ENCODE measurements at regions not wholly inside any gene's neighbourhood (a gene's known extent, or its start where the extent isn't known, plus 50 kb on each side); places are given as distances from the start of the nearest gene placed in this dataset.

GRCh38 chr9:79255651-79256260 is 316.0 kb upstream of the TLE4 start:
- Histone ChIP-seq H2BK15ac (ENCODE audit: low read depth, poor library complexity, severe bottlenecking) (no peak overlapping the region), H2BK12ac (ENCODE audit: low read length in 2 of 2) (no peak overlapping the region), H3K27ac (ENCODE audit: low read length, poor library complexity, severe bottlenecking) (no peak overlapping the region), H4K8ac (ENCODE audit: low read length) (no peak overlapping the region), H3K4me3 (ENCODE audit: insufficient read depth in 1 of 2, low read depth in 1 of 2, low read length in 2 of 2) (no peak overlapping the region), H2BK5ac (ENCODE audit: low read depth, low read length, poor library complexity, severe bottlenecking) (no peak overlapping the region), H2BK120ac (ENCODE audit: low read depth, low read length) (no peak overlapping the region), H3K4me2 (ENCODE audit: low read length, poor library complexity, severe bottlenecking) (no peak overlapping the region), H3K27me3 (ENCODE audit: control insufficient read depth in 1 of 2, insufficient read depth in 1 of 2, low read length in 2 of 2) (peaks cover 64 to 69% of the 10 kb centered on the region in 2 experiments), H4K91ac (ENCODE audit: low read length) (no peak overlapping the region), H3K14ac (ENCODE audit: low read length in 2 of 2) (no peak overlapping the region), H2AK5ac (ENCODE audit: low read length, severe bottlenecking) (no peak overlapping the region), H3K4ac (ENCODE audit: low read depth in 1 of 2, low read length in 2 of 2) (no peak overlapping the region), H3K9ac (ENCODE audit: low read length) (no peak overlapping the region), H2AFZ (ENCODE audit: low read depth, low read length) (no peak overlapping the region), H3K23ac (ENCODE audit: low read length in 2 of 2) (no peak overlapping the region), H3K36me3 (ENCODE audit: control insufficient read depth in 1 of 2, insufficient read depth in 2 of 2, low read depth in 1 of 2, low read length in 2 of 2) (no peaks in the 10 kb centered on the region), H3K4me1 (ENCODE audit: control insufficient read depth, insufficient read depth, low read depth, low read length) (peaks cover 8% of the 10 kb centered on the region), H3K18ac (ENCODE audit: low read depth in 1 of 2, low read length in 2 of 2) (no peak overlapping the region), H3K9me3 (ENCODE audit: control insufficient read depth, low read length) (peaks cover 5% of the 10 kb centered on the region), H3K79me1 (replicated peaks; ENCODE audit: low read length, poor library complexity, severe bottlenecking) (no peaks in the 10 kb centered on the region)
- DNase-seq: no peak
- 78% methylated on average over 8 of the region's 10 CpGs for WGBS

DNA sequence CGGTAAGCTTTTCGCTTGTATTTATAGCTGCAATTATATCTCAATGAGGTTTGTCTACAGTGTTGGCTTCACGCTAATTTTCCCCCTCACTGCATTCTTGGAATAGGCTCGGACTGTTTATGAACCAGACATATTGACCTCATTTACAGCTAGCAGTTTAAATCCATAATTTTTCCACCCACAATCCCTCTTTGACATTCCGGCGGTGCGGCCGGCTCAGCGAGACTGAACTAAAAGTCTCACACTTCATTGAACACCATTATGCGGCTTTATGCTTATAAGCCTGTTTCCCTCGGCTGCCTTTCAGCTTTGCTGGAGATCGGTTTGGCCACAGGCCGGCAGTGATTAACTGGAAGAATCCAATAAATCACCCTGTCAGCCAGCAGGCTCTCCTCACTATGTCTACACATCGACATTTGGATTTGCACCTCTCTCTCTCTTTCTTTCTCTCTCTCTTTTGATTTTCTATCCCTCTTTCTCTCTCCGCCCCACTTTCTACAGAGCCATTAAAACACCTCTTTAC is 315.0 kb upstream of the TLE4 start:
- peak overlapping the region in 1 of 2 experiments; percentile 41 for H3K4me3 ChIP-seq (ENCODE audit: insufficient read depth in 1 of 2, low read depth in 1 of 2, low read length in 2 of 2)
- peaks cover 8% of the 10 kb centered on the region for H3K4me1 ChIP-seq (ENCODE audit: control insufficient read depth, insufficient read depth, low read depth, low read length)
- H3K79me1 ChIP-seq (replicated peaks; ENCODE audit: low read length, poor library complexity, severe bottlenecking): no peaks in the 10 kb centered on the region
- H2BK15ac ChIP-seq (ENCODE audit: low read depth, poor library complexity, severe bottlenecking): no peak overlapping the region
- 37% methylated on average over 15 of the region's 15 CpGs for WGBS
- no peaks in the 10 kb centered on the region for H3K36me3 ChIP-seq (ENCODE audit: control insufficient read depth in 1 of 2, insufficient read depth in 2 of 2, low read depth in 1 of 2, low read length in 2 of 2)
- H3K27me3 ChIP-seq (ENCODE audit: control insufficient read depth in 1 of 2, insufficient read depth in 1 of 2, low read length in 2 of 2): peaks cover 62 to 69% of the 10 kb centered on the region in 2 experiments
- peak overlapping the region; percentile 51 for H3K4me2 ChIP-seq (ENCODE audit: low read length, poor library complexity, severe bottlenecking)
- no peak overlapping the region for H3K9ac ChIP-seq (ENCODE audit: low read length)
- H4K91ac ChIP-seq (ENCODE audit: low read length): no peak overlapping the region
- H3K4ac ChIP-seq (ENCODE audit: low read depth in 1 of 2, low read length in 2 of 2): no peak overlapping the region
- H4K8ac ChIP-seq (ENCODE audit: low read length): no peak overlapping the region
- no peak overlapping the region for H3K18ac ChIP-seq (ENCODE audit: low read depth in 1 of 2, low read length in 2 of 2)
- no peak overlapping the region for H2AK5ac ChIP-seq (ENCODE audit: low read length, severe bottlenecking)
- H2BK12ac ChIP-seq (ENCODE audit: low read length in 2 of 2): no peak overlapping the region
- peak; percentile 17 for DNase-seq
- H3K27ac ChIP-seq (ENCODE audit: low read length, poor library complexity, severe bottlenecking): no peak overlapping the region
- H3K14ac ChIP-seq (ENCODE audit: low read length in 2 of 2): no peak overlapping the region
- H2BK120ac ChIP-seq (ENCODE audit: low read depth, low read length): no peak overlapping the region
- H2BK5ac ChIP-seq (ENCODE audit: low read depth, low read length, poor library complexity, severe bottlenecking): no peak overlapping the region
- no peak overlapping the region for H2AFZ ChIP-seq (ENCODE audit: low read depth, low read length)
- peaks cover 5% of the 10 kb centered on the region for H3K9me3 ChIP-seq (ENCODE audit: control insufficient read depth, low read length)
- no peak overlapping the region for H3K23ac ChIP-seq (ENCODE audit: low read length in 2 of 2)

GRCh38 chr9:79257228-79257781 is 314.5 kb upstream of the TLE4 start:
- no peak for DNase-seq
- Histone ChIP-seq H3K79me1 (replicated peaks; ENCODE audit: low read length, poor library complexity, severe bottlenecking) (no peaks in the 10 kb centered on the region), H4K91ac (ENCODE audit: low read length) (no peak overlapping the region), H2AFZ (ENCODE audit: low read depth, low read length) (no peak overlapping the region), H3K9me3 (ENCODE audit: control insufficient read depth, low read length) (peaks cover 5% of the 10 kb centered on the region), H3K4me1 (ENCODE audit: control insufficient read depth, insufficient read depth, low read depth, low read length) (peaks cover 8% of the 10 kb centered on the region), H3K14ac (ENCODE audit: low read length in 2 of 2) (no peak overlapping the region), H3K4me3 (ENCODE audit: insufficient read depth in 1 of 2, low read depth in 1 of 2, low read length in 2 of 2) (peak overlapping the region in 1 of 2 experiments; percentile 41), H3K9ac (ENCODE audit: low read length) (no peak overlapping the region), H4K8ac (ENCODE audit: low read length) (no peak overlapping the region), H3K18ac (ENCODE audit: low read depth in 1 of 2, low read length in 2 of 2) (peak overlapping the region in 1 of 2 experiments; percentile 37), H2AK5ac (ENCODE audit: low read length, severe bottlenecking) (no peak overlapping the region), H3K4ac (ENCODE audit: low read depth in 1 of 2, low read length in 2 of 2) (no peak overlapping the region), H3K23ac (ENCODE audit: low read length in 2 of 2) (no peak overlapping the region), H2BK15ac (ENCODE audit: low read depth, poor library complexity, severe bottlenecking) (no peak overlapping the region), H3K4me2 (ENCODE audit: low read length, poor library complexity, severe bottlenecking) (peak overlapping the region; percentile 51), H3K27me3 (ENCODE audit: control insufficient read depth in 1 of 2, insufficient read depth in 1 of 2, low read length in 2 of 2) (peaks cover 62 to 67% of the 10 kb centered on the region in 2 experiments), H3K36me3 (ENCODE audit: control insufficient read depth in 1 of 2, insufficient read depth in 2 of 2, low read depth in 1 of 2, low read length in 2 of 2) (no peaks in the 10 kb centered on the region), H3K27ac (ENCODE audit: low read length, poor library complexity, severe bottlenecking) (no peak overlapping the region), H2BK12ac (ENCODE audit: low read length in 2 of 2) (no peak overlapping the region), H2BK5ac (ENCODE audit: low read depth, low read length, poor library complexity, severe bottlenecking) (no peak overlapping the region), H2BK120ac (ENCODE audit: low read depth, low read length) (no peak overlapping the region)
- 73% methylated on average over 18 of the region's 19 CpGs for WGBS

DNA sequence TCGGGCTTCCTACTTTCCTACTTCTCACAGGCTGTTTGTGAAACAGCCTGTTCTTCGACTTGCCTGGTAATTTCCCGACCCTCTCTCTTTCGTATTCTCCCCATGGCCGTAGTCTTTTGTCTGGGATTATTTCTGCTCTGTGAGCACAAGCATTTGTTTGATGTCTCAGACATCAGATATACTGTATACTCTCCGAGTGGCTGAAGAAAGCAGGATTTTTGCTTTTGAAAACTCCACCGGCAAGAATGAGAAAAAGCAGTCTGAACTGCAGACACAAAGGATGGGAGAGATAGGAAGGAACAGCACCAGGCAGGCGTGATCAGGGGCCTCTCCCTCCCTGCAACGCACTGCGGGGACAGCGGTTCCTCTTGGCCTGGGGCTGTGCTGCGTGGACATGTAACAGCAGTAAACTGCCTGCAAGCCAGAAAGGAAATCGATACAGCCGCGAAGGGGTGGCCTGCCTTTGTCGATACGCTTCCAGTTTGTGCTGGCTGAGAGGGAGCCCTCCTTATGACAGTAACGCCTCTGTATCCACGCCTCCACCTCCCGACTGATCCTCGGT is 313.9 kb upstream of the TLE4 start:
- WGBS: 96% methylated on average over 21 of the region's 21 CpGs

More for the DNA sequence above, 313.9 kb upstream of the TLE4 start:
- H4K91ac ChIP-seq (ENCODE audit: low read length): no peak overlapping the region
- H3K27ac ChIP-seq (ENCODE audit: low read length, poor library complexity, severe bottlenecking): no peak overlapping the region
- no peak overlapping the region for H2BK120ac ChIP-seq (ENCODE audit: low read depth, low read length)
- no peak overlapping the region for H3K14ac ChIP-seq (ENCODE audit: low read length in 2 of 2)
- H3K4ac ChIP-seq (ENCODE audit: low read depth in 1 of 2, low read length in 2 of 2): no peak overlapping the region
- H3K4me1 ChIP-seq (ENCODE audit: control insufficient read depth, insufficient read depth, low read depth, low read length): peaks cover 8% of the 10 kb centered on the region
- no peak overlapping the region for H3K4me2 ChIP-seq (ENCODE audit: low read length, poor library complexity, severe bottlenecking)
- no peak overlapping the region for H3K4me3 ChIP-seq (ENCODE audit: insufficient read depth in 1 of 2, low read depth in 1 of 2, low read length in 2 of 2)
- no peak overlapping the region for H3K18ac ChIP-seq (ENCODE audit: low read depth in 1 of 2, low read length in 2 of 2)
- H2BK12ac ChIP-seq (ENCODE audit: low read length in 2 of 2): no peak overlapping the region
- no peaks in the 10 kb centered on the region for H3K79me1 ChIP-seq (replicated peaks; ENCODE audit: low read length, poor library complexity, severe bottlenecking)
- H4K8ac ChIP-seq (ENCODE audit: low read length): no peak overlapping the region
- no peak overlapping the region for H2BK15ac ChIP-seq (ENCODE audit: low read depth, poor library complexity, severe bottlenecking)
- no peak overlapping the region for H2AFZ ChIP-seq (ENCODE audit: low read depth, low read length)
- no peak for DNase-seq
- no peak overlapping the region for H3K23ac ChIP-seq (ENCODE audit: low read length in 2 of 2)
- H3K36me3 ChIP-seq (ENCODE audit: control insufficient read depth in 1 of 2, insufficient read depth in 2 of 2, low read depth in 1 of 2, low read length in 2 of 2): no peaks in the 10 kb centered on the region
- H3K27me3 ChIP-seq (ENCODE audit: control insufficient read depth in 1 of 2, insufficient read depth in 1 of 2, low read length in 2 of 2): peaks cover 62 to 66% of the 10 kb centered on the region in 2 experiments
- H2AK5ac ChIP-seq (ENCODE audit: low read length, severe bottlenecking): no peak overlapping the region
- no peak overlapping the region for H3K9ac ChIP-seq (ENCODE audit: low read length)
- no peak overlapping the region for H2BK5ac ChIP-seq (ENCODE audit: low read depth, low read length, poor library complexity, severe bottlenecking)
- H3K9me3 ChIP-seq (ENCODE audit: control insufficient read depth, low read length): peaks cover 5% of the 10 kb centered on the region
